Small intestine (tissue), 7 donors: ENCODE measurements at regions not wholly inside any gene's neighbourhood (a gene's known extent, or its start where the extent isn't known, plus 50 kb on each side); places are given as distances from the start of the nearest gene placed in this dataset.

Source experiments
- DNase-seq, 2 donors: peaks; one replicate each; pipeline versions ENCODE4 v3.0.0 to v3.0.0-alpha.2; 2013
- FAIRE-seq: peaks from 2 replicates; lab custom pipeline; 2012; peaks lifted over from hg19 to GRCh38; lab: Jason Lieb, UNC
- H3K27ac ChIP-seq, 3 donors: one replicate each; pipeline ENCODE4 v1.5.1; 2013; ENCODE audit warnings: low read length in 2 of 3, mild to moderate bottlenecking in 2 of 3, control low read depth in 1 of 3, inconsistent platforms in 1 of 3, low read depth in 1 of 3, moderate library complexity in 1 of 3
- H3K27me3 ChIP-seq, 3 donors: one replicate each; pipeline ENCODE4 v1.6.1; 2013; ENCODE audit warnings: low read length in 3 of 3, inconsistent platforms in 1 of 3; ENCODE audit not compliant: control insufficient read depth in 3 of 3, insufficient read depth in 3 of 3
- H3K36me3 ChIP-seq, 3 donors: one replicate each; pipeline ENCODE4 v1.6.1; 2013; ENCODE audit warnings: low read length in 3 of 3, inconsistent platforms in 1 of 3, low read depth in 1 of 3, mild to moderate bottlenecking in 1 of 3, moderate library complexity in 1 of 3; ENCODE audit not compliant: control insufficient read depth in 3 of 3, insufficient read depth in 2 of 3
- H3K4me1 ChIP-seq, 3 donors: one replicate each; pipeline ENCODE4 v1.6.1; 2013; ENCODE audit warnings: low read length in 2 of 3, inconsistent platforms in 1 of 3, low read depth in 1 of 3, mild to moderate bottlenecking in 1 of 3, moderate library complexity in 1 of 3; ENCODE audit not compliant: control insufficient read depth in 3 of 3, insufficient read depth in 2 of 3
- H3K4me3 ChIP-seq, 3 donors: one replicate each; pipeline ENCODE4 v1.5.1; 2013; ENCODE audit warnings: low read length in 3 of 3, control low read depth in 1 of 3, inconsistent platforms in 1 of 3, low read depth in 1 of 3, mild to moderate bottlenecking in 1 of 3, moderate library complexity in 1 of 3
- H3K9me3 ChIP-seq, 2 donors: one replicate each; pipeline ENCODE4 v1.6.1; 2013; ENCODE audit warnings: low read depth in 1 of 2, low read length in 1 of 2; ENCODE audit not compliant: control insufficient read depth in 2 of 2, insufficient read depth in 1 of 2
- WGBS, 3 donors: extraction: QIAGEN DNeasy Blood & Tissue Kit; methylation state at CpG; one replicate each; pipeline ENCODE4 v1.1.7; 2013; 5-methylcytosine and 5-hydroxymethylcytosine counted together
- donor health status: healthy with polysubstance abuse.
- donor health status: control.
- donor health status: control.
- donor health status: Bipolar disorder and iron deficiency.
- donor health status: healthy.

DNA sequence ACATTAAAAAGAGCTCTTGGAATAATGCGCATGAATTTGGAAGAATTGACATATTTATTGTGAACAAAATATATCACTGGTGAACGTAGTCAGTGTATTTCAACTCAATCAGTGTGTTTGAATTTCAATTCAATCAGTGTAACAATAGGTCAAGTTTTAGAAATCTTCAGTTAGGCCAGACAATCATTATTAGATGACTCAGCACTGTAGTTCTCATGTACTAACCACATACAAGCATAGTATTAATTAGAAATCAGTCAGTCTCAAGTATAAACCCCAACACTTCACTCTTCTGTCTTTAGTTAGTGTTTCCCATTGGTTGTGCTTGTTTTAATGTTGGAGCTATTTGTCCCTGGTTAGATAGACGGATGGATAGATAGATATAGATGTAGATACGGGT, 1247.9 kb downstream of the NXPH1 start:
- no peaks in the 10 kb centered on the region for H3K36me3 ChIP-seq
- no peaks in the 10 kb centered on the region for H3K4me1 ChIP-seq
- peaks cover 3% of the 10 kb centered on the region in 2 donors for H3K9me3 ChIP-seq
- no peak overlapping the region for H3K4me3 ChIP-seq
- DNase-seq: no peak
- WGBS, 3 donors: 71 to 84% (median 81%) methylated on average over 4 of the region's 4 CpGs
- FAIRE-seq: no peak
- H3K27me3 ChIP-seq: no peaks in the 10 kb centered on the region
- H3K27ac ChIP-seq: no peak overlapping the region

DNA sequence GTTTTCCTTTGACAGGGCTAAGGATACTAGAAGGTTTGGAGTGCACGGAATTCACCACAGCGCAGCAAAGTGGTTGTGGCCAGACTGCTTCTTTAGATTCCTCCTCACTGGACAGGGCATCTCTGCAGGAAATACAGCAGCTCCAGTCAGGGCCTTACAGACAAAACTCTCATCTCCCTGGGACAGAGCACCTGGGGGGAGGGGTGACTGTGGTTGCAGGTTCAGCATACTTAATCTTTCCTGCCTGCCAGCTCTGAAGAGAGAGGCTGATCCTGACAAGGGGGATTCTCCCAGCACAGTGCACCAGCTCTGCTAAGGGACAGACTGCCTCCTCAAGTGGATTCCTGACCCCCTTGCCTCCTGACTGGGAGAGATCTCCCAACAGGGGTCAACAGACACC, 1257.9 kb downstream of the NXPH1 start:
- H3K4me3 ChIP-seq: no peak overlapping the region
- DNase-seq (no peak), FAIRE-seq (no peak)
- no peaks in the 10 kb centered on the region for H3K4me1 ChIP-seq
- H3K9me3 ChIP-seq: peaks cover 6 to 12% of the 10 kb centered on the region in 2 donors
- H3K36me3 ChIP-seq: no peaks in the 10 kb centered on the region
- H3K27ac ChIP-seq: no peak overlapping the region
- H3K27me3 ChIP-seq: no peaks in the 10 kb centered on the region
- WGBS, 3 donors: 83 to 93% (median 93%) methylated on average over 2 of the region's 2 CpGs

DNA sequence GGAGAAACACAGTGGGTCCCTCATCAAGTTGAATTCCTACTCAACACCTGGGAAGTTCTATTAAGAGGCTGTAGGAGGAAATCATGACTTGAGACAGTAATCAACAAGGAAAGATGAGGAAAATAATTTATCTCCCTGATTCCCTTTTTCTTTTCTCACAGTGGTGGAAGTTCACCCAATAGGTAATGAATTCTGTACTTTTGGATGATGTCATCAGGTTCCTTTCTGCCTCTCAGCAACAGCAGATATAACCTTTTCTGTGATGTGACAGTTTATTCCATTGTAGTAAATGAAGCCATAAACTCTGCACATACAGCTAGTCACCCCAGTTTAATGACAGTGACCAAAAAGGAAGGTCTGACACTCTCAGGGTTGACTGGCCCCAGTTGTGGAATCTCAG, 1265.0 kb downstream of the NXPH1 start:
- FAIRE-seq: no peak
- H3K27me3 ChIP-seq: no peaks in the 10 kb centered on the region
- no peak overlapping the region for H3K27ac ChIP-seq
- DNase-seq: no peak
- H3K36me3 ChIP-seq: no peaks in the 10 kb centered on the region
- no peaks in the 10 kb centered on the region for H3K4me1 ChIP-seq
- no peak overlapping the region for H3K4me3 ChIP-seq
- peaks cover 0 to 2% of the 10 kb centered on the region in 2 donors for H3K9me3 ChIP-seq

DNA sequence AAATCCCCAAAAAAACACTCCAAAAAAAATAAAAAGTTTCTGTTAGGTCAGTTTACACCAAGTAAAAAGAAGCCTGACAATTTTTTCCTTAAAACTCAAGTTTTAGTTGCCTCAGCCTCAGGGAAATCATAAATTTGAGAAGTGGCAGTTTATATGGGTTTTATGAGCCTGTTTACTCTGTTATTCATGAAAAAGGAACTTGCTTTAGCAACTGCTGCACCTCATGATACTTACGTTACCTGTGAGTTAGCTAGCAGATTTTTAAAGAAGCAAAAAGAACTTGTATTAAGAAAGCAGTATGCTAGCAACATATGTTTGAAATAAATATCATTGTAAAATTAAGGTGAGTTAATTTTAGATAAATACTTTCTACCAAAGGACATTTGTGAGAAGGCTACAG, 1264.5 kb upstream of the PHF14 start:
- DNase-seq: no peak
- FAIRE-seq: no peak
- WGBS, 3 donors: 67 to 86% (median 72%) methylated on average over 1 of the region's 1 CpG
- Histone ChIP-seq H3K27me3 (no peaks in the 10 kb centered on the region), H3K4me1 (no peaks in the 10 kb centered on the region), H3K27ac (no peak overlapping the region), H3K9me3 (no peaks in the 10 kb centered on the region), H3K4me3 (no peak overlapping the region), H3K36me3 (no peaks in the 10 kb centered on the region)

DNA sequence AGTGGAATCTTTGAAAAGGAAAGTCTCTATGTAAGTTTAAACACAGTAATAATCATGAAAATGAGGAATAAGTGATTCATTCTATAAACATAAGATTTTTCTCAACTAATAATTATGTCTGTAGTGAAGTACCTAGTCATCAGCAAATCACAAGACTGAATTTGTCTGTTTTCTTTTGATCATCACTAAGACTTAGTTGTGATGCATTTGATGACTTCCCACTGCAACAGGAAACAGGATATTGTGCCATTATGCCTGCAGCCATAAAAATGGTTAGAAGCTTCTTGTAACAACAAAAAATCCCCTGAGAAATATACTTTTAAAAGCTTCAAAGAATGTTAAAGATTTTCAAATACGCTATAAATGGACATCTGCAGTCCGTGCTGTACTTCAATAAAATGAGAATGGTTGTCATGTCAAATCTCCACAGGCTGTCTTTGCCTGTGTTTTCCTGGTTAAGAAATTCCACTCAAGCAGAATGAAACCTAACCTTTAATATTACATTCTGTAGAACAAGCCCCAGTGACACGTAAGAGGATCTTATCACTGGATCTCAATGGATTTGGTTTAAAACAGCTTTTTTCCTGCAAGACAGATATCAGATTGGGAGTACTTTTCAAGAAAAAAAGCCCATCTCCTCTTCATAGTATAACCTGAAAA, 1262.3 kb upstream of the PHF14 start:
- Histone ChIP-seq H3K36me3 (no peaks in the 10 kb centered on the region), H3K4me1 (no peaks in the 10 kb centered on the region), H3K4me3 (no peak overlapping the region), H3K27me3 (no peaks in the 10 kb centered on the region), H3K27ac (no peak overlapping the region), H3K9me3 (no peaks in the 10 kb centered on the region)
- 72 to 81% (median 75%) methylated on average over 3 of the region's 3 CpGs for WGBS, 3 donors
- DNase-seq (no peak), FAIRE-seq (no peak)

DNA sequence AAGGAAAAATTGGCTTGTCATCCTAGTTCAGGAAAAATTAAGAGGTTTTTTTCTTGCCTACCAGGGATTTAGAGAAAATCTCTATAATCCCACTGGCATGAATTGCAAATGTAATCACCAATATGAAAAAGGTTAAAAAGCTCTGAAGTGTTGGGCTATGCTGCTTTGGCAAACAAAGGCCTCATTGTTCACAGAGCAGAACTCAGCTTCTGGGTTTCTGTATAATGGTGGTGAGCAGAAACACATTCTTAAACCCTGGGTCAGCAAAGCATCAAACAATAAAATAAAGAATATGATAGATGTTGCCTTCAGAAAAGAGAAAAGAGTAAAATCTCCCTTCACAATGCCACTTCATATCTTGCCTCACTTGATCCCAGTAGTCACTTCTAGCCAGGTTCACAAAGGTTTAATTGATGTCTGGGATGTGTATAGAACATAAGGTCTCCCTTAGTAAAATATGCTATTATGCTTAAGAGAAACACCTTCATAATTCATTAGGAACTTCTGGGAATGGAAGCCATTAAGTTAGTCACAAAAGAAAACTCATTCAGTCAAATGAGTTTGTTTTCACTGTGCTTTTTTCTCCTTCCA, 1255.5 kb upstream of the PHF14 start:
- H3K9me3 ChIP-seq: no peaks in the 10 kb centered on the region
- no peak for DNase-seq
- H3K36me3 ChIP-seq: no peaks in the 10 kb centered on the region
- no peak overlapping the region for H3K4me3 ChIP-seq
- H3K27me3 ChIP-seq: no peaks in the 10 kb centered on the region
- FAIRE-seq: no peak
- H3K4me1 ChIP-seq: no peaks in the 10 kb centered on the region
- no peak overlapping the region for H3K27ac ChIP-seq

DNA sequence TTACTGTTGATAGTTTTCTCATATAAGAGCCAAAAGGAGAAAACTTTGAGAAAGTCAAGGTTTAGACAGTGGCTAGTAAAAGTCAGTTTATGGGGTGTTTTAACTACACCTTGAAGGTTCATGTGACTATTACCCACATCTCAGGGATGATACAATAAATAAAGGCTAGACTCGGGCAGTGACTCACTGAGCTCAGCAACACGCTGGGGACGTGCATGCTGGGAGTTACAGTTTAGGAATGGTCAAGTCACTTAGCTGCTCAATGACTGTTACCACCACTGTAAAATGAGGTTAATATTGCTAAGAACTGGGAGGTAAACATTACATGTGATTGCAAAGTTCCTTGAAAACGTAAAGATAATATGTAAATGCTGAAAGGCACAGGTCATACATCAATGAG, 1254.4 kb upstream of the PHF14 start:
- no peaks in the 10 kb centered on the region for H3K4me1 ChIP-seq
- FAIRE-seq: no peak
- 69 to 86% (median 77%) methylated on average over 4 of the region's 4 CpGs for WGBS, 3 donors
- H3K36me3 ChIP-seq: no peaks in the 10 kb centered on the region
- DNase-seq: no peak
- H3K4me3 ChIP-seq: no peak overlapping the region
- H3K9me3 ChIP-seq: no peaks in the 10 kb centered on the region
- H3K27me3 ChIP-seq: no peaks in the 10 kb centered on the region
- H3K27ac ChIP-seq: no peak overlapping the region

DNA sequence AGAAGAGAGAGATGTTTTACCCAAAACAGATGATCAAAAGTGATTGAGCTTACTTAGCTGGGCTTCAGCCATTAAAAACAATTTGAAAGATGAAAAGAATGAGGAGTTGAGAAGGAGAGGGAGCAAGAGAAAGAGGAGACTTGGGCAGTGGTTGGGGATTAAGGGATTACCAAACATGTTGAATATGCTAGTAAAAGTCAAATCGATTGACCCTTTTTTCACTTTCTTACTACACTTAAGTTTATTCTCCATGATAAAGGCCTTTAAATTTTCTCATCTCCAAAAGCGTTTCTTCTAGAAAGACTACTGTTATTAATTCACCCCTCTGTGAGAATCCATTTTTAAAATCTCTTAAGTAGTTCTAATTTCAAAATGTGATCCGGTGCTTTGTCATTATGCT, 1254.0 kb upstream of the PHF14 start:
- no peak overlapping the region for H3K4me3 ChIP-seq
- no peaks in the 10 kb centered on the region for H3K4me1 ChIP-seq
- no peaks in the 10 kb centered on the region for H3K36me3 ChIP-seq
- no peak overlapping the region for H3K27ac ChIP-seq
- FAIRE-seq (no peak), DNase-seq (no peak)
- WGBS, 3 donors: 80 to 87% (median 83%) methylated on average over 3 of the region's 3 CpGs
- H3K9me3 ChIP-seq: no peaks in the 10 kb centered on the region
- H3K27me3 ChIP-seq: no peaks in the 10 kb centered on the region
